HK-2 (cell line): ENCODE measurements at regions not wholly inside any gene's neighbourhood (a gene's known extent, or its start where the extent isn't known, plus 50 kb on each side); places are given as distances from the start of the nearest gene placed in this dataset.
"Not testable (repeated sequence)": the region's sequence is repeated elsewhere in the genome, so short reads cannot be mapped to it uniquely, and the experiment has no call there.

Experiments used
- DNase-seq: peaks from one replicate; pipeline ENCODE4 v3.0.0-alpha.2; 2018; ENCODE audit not compliant: unreplicated experiment

GRCh38 chr4:9110700-9111099, 59.5 kb upstream of the FAM90A26 start:
- not testable (repeated sequence) for DNase-seq

DNA sequence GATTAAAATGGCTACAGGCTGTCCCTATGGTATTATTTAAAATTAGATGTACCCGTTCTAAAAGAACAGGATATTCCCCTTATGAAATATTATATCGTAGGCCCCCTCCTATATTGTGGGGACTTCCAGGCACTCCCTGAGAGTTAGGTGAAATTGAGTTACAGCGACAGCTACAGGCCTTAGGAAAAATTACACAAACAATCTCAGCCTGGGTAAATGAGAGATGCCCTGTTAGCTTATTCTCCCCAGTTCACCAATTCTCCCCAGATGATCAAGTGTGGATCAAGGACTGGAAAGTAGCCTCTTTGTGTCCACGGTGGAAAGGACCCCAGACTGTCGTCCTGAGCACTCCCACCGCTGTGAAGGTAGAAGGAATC, 67.1 kb upstream of the FAM90A26 start:
- not testable (repeated sequence) for DNase-seq

DNA sequence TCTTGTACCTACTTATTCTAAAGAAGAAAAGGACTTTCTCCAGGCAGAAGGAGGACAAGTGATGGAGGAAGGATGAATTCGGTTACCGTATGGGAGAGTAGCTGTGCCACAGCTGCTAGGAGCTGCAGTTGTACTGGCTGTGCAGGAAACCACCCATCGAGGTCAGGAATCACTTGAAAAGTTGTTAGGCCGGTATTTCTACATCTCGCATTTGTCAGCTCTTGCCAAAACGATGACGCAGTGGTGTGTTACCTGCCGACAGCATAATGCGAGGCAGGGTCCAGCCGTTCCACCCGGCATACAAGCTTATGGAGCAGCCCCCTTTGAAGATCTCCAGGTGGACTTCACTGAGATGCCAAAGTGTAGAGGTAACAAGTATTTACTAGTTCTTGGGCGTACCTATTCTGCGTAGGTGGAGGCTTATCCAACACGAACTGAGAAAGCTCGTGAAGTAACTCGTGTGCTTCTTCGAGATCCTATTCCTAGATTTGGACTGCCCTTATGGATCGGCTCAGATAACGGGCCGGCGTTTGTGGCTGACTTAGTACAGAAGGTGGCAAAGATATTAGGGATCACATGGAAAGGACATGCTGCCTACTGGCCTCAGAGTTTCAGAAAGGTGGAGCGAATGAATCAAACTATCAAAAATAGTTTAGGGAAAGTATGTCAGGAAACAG, 67.6 kb upstream of the FAM90A26 start:
- not testable (repeated sequence) for DNase-seq

GRCh38 chr4:9096330-9096729, 73.9 kb upstream of the FAM90A26 start:
- DNase-seq, result not testable (repeated sequence)

- DNase-seq, result not testable (repeated sequence)
Measured at GRCh38 chr4:9078796-9079195, 91.4 kb upstream of the FAM90A26 start.

GRCh38 chr4:9076974-9077373, 93.2 kb upstream of the FAM90A26 start:
- DNase-seq, result peak; percentile 1

GRCh38 chr4:9076486-9076885, 93.7 kb upstream of the FAM90A26 start:
- not testable (repeated sequence) for DNase-seq

- DNase-seq, result not testable (repeated sequence)
Measured at GRCh38 chr4:9073371-9073770, 96.8 kb upstream of the FAM90A26 start.

DNA sequence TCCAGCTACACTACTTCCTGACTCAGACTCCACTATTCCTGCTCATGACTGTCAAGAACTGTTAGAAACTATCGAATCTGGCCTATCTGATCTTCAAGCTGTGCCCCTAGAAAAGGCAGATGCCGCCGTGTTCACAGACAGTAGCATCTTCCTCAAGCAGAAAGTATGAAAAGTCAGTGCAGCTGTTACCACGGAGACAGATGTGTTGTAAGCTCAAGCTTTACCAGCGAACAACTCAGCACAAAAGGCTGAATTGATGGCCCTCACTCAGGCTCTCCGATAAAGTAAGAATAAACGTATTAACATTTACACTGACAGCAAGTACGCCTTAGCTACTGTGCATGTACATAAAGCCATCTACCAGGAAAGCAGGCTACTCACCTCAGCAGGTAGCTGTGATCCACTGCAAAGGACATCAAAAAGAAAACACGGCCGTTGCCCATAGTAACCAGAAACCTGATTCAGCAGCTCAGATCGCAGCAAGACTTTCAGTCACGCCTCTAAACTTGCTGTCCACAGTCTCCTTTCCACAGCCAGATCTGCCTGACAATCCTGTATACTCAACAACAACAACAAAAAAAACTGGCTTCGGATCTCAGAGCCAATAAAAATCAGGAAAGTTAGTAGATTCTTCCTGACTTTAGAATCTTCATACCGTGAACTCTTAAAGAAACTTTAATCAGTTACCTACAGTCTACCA, 97.5 kb upstream of the FAM90A26 start:
- not testable (repeated sequence) for DNase-seq

DNA sequence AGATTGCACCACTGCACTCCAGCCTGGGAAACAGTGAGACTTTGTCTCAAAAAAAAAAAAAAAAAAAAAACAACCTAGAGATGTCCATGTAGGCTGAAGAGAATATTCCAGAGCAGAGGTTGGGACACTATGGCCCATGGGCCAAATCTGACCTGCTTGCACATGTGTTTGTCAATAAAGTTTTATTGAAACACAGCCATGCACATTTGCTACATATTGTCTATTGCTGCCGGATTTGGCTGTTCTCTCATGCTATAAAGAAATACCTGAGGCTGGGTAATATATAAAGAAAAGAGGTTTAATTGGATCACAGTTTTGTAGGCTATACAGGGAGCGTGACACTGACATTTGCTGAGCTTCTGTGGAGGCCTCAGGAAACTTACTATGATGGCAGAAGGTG, 102.3 kb upstream of the FAM90A26 start:
- not testable (repeated sequence) for DNase-seq

DNA sequence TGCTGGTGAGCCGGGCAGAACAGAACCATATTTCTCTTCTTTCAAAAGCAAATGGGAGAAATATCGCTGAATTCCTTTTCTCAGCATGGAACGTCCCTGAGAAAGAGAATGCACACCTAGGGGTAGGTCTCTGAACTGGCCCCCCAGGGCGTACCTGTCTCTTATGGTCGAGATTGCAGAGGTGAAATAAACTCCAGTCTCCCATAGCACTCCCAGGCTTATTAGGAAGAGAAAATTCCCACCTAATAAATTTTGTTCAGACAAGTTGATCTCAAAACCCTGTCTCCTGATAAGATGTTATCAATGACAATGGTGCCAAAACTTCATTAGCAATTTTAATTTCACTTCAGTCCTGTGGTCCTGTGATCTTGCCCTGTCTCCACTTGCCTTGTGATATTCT, 106.6 kb upstream of the FAM90A26 start:
- not testable (repeated sequence) for DNase-seq

- not testable (repeated sequence) for DNase-seq
Measured at GRCh38 chr4:9024866-9025265, 145.3 kb upstream of the FAM90A26 start.

- not testable (repeated sequence) for DNase-seq
Measured at GRCh38 chr4:9009792-9010191, 138.2 kb upstream of the HMX1 start.

- DNase-seq, result not testable (repeated sequence)
Measured at GRCh38 chr4:9008407-9008806, 136.8 kb upstream of the HMX1 start.

- DNase-seq, result not testable (repeated sequence)
Measured at GRCh38 chr4:9001153-9001552, 129.5 kb upstream of the HMX1 start.

- peak; percentile 78 for DNase-seq
Measured at GRCh38 chr4:9000505-9001001, 128.9 kb upstream of the HMX1 start.

GRCh38 chr4:8992981-8993380, 121.3 kb upstream of the HMX1 start:
- DNase-seq, result not testable (repeated sequence)

DNA sequence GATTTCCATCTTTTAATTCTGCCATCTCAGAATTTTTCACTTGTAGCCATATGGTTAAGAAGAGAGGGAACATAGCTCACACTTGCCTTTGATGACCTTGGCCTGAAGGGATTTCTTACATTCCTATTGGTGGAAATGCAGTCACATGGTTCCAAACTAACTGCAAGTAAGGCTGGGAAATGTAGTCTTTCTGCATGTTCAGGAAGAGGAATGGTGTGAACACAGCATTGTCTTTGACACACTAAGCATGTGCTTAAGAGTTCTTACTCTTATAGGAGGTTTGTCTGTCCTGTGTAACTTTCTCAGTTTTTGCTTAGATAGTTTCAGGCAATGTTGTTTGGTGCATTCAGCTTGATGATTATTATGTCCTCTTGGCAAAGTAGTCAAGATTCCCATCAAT, 119.8 kb upstream of the HMX1 start:
- DNase-seq, result not testable (repeated sequence)

DNA sequence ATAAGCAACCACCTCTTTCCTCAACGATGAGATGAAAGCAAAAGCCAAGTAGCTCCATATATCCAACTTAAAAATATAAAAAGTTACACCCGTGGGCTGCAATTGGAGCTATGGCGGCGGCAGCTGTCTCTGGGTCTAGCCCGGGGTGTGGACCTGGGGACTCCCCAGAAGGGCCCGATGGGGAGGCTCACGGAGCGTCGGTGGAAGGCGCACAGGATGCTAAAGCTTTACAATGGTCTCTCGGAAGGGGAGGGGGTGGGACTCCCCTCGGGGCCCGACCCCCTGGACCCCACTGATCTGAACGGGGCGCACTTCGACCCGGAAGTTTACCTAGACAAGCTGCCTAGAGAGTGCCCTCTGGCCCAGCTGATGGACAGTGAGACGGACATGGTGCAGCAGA, 118.7 kb upstream of the HMX1 start:
- not testable (repeated sequence) for DNase-seq

GRCh38 chr4:8985786-8986185, 114.1 kb upstream of the HMX1 start:
- not testable (repeated sequence) for DNase-seq

GRCh38 chr4:8984641-8985040, 113.0 kb upstream of the HMX1 start:
- DNase-seq, result not testable (repeated sequence)

GRCh38 chr4:8983921-8984320, 112.3 kb upstream of the HMX1 start:
- not testable (repeated sequence) for DNase-seq
